Panc1 (cell line): ENCODE measurements at regions not wholly inside any gene's neighbourhood (a gene's known extent, or its start where the extent isn't known, plus 50 kb on each side); places are given as distances from the start of the nearest gene placed in this dataset.

Experiments
- CTCF ChIP-seq: fragments of 450-650 bp; IDR thresholded peaks from 2 replicates; pipeline ENCODE4 v1.5.1; 2017; ENCODE audit warnings: mild to moderate bottlenecking
- POLR2AphosphoS5 ChIP-seq: IDR thresholded peaks from 2 replicates; pipeline ENCODE4 v1.6.1; 2012; ENCODE audit warnings: mild to moderate bottlenecking, low read depth, low read length, moderate library complexity
- TCF7L2 ChIP-seq: IDR thresholded peaks from 2 replicates; pipeline ENCODE4 v1.6.1; 2011; ENCODE audit warnings: mild to moderate bottlenecking, low read depth, low read length, inconsistent platforms

GRCh38 chr2:52936029-52936428 is 831.6 kb upstream of the CHAC2 start:
- TF ChIP-seq CTCF, result no peak
- TF ChIP-seq POLR2AphosphoS5, result no peak
- no peak for TF ChIP-seq TCF7L2
